NCI-H146 treated with DMSO at 0.1 percent for 48 hours (cell line): ENCODE measurements at regions not wholly inside any gene's neighbourhood (a gene's known extent, or its start where the extent isn't known, plus 50 kb on each side); places are given as distances from the start of the nearest gene placed in this dataset.

Source experiments
- DNase-seq: peaks from one replicate; lab custom pipeline; 2025; ENCODE audit not compliant: unreplicated experiment; lab: John Stamatoyannopoulos, UW

DNA sequence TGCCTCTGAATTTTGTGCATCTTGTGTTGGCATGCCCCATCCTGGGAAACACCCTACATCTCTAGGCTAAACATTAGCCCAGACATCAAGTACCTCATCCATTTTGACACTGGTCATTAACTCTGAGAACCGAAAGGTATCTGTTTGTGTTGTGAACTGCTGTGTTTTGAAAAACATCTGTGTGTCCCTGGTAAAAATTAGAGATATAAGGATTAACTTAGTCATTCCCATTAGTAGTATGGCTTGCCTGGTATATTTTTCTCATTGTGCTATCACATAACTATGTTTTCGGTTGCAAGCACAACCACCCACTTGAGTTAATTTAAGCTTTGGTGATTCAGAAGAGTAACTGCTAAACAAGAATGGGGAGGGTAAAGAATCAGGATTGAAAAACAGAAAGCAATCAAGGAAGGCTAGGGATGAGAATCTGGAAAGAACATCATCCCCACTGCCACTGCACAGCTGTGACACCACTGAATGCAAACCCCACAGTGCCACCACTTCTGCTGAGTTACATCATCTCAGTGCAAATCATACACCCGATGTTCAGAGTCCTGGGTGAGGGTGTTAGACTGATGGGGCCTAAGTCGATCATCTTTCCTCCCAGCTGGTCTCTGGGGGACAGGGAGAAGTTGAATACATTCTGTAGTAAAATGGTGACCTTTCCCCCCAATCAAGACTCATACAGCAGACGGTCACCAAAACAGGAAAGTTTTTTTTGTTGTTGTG lies 234.0 kb downstream of the EPHA4 start:
- DNase-seq: no peak

DNA sequence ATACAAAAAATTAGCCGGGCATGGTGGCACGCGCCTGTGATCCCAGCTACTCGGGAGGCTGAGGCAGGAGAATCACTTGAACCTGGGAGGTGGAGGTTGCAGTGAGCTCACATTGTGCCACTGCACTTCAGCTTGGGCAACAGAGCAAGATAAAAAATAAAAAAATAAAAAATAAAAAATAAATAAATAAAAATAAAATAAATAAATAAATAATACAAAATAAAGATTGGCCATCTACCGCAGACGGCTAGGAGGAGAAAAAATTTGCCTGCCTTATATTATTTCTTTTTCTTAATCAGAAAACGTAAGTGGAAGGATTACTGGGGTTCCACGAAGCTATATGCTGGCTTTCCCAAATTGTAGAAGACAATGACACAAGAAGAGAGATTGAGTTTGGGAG lies 229.7 kb downstream of the EPHA4 start:
- DNase-seq: no peak

DNA sequence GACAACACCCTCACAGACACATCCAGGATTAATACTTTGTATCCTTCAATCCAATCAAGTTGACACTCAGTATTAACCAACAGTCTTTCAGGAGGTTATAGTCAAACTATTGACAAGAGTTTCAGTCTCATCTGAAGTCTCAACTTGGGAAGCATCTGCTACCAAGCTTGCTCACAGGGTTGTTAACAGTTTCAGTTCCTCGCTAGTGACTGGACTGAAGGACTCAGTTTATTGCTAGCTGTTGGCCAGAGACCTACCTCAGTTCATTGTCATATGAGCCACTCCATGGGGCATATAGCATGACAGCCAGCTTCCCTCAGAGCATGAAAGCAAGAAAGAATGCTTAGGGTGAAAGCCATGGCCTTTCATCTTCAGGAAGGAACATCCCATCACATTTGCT lies 228.6 kb downstream of the EPHA4 start:
- no peak for DNase-seq

DNA sequence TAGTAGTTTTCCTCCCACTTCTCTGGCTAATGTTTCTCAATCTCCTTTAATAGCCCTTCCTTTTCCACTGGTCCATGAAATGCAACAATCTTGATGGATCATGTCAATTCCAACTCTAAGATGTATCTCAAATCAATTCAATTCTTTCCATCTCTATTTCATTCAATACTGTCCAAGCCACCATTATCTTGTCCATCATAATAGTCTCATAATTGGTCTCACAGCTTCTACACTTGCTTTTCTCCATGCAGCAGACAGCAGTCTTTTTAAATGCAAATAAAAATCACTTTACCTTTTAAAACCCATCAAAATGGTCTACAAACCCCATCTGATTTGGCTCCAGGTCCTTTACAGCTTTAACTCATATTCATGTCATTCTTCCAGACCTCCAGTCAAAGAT lies 226.6 kb downstream of the EPHA4 start:
- DNase-seq: no peak

DNA sequence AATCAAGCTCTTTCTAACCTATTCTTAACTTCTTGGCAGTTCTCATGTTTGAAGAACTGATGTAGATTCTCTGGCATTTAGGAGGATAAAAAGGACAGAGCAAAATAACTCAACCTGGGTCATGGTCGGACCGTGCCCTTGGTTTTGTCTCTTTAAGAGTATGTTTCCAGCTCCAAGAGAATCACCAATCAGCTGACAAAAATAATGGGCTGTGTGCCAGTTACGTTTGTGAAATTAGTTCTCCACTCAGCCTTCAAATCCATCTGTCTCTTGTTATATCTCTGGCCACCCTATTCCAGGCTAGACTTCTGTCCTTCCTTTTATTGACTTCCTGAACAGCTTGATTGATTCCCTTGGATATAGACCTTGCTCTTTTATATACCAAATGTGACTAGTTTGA lies 225.7 kb downstream of the EPHA4 start:
- no peak for DNase-seq

DNA sequence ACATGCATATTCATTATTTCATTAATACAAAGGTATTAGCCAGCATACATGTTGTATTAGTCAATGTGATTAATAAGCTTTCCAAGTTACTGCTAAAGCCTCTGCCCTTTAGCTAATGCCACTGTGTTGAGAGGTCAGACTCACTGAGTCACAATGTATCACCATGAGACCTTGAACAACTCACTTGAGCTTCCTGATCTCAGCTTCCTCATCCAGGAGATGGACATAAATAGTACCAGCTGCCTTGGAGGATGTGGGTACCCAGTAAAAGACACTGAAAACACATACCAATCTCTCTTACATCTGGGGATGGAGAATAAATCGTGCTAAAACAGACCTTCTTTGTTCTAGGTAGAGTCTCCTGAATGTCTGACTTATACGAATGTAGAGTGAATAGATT lies 224.6 kb downstream of the EPHA4 start:
- no peak for DNase-seq

DNA sequence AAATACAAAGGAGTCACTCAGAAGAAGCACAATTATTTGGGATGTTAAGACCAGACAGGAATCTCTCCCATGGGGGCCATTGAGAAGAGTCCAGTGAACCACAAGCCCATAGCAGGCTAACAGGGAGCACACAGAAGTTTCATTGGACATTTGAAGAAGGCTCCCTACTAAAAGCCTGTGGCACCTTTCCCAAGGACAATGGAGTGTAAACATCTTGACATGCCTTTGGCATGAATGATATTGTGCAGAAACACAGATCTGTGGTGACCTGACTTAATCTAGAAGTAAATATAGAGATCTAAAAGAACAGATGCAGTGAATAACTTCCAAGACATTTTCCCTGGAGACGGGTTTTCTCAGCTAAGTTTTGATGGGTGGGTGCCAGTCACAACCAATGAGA lies 221.5 kb downstream of the EPHA4 start:
- no peak for DNase-seq

DNA sequence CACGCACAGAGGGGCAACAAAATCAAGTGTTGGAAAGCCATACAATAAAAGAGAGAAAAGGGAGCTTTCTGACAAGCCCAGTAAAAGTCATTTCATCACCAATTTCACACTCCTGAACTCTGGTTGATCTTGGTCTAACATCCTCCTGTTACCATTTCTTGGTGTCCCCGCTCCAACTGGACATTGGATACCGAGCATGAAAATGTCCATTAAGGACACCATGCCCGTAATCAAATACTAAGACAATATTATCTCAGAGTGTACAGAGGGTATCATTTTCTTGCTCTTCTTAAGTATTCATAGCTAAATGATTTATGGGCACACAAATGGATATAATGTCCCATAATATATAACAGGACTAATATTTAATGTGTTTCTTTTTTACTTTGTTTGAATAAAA lies 218.9 kb downstream of the EPHA4 start:
- no peak for DNase-seq

DNA sequence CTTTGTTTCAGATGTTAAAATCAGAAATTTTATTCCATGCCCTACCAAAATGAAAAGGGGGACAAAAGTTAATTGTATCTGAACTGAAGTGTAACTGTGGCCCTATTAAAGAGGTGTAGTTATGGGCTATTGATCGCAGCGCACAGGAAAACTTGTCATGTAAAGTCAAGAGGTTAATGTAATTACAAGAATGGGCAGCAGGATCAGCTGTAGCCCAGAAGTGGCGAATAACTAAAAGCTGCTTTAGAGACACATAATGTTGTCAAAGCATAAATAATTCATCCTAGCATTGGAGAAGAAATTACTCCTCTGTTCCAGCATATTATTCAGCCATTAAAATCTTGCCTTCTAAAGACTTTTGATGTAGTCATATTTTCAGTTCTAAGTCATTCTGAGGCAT lies 211.8 kb downstream of the EPHA4 start:
- no peak for DNase-seq

DNA sequence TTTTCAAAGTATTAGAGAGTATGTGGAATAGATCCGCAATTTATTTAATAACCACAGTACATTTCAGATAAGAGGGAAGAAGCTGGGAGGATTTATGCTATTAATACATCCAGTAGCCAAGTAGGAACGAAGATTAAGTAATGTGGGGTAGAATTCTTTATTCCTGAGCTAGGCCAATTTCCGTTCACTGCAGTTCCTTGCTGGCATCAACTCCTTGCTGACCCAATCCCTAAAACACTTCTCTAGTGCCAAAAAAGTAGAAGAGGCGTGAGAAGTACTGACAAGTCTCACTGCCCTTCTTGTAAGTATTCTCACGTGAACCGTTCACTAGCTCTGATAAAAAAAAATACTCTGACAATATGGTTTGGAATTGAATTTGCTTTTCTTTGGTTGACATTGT lies 211.4 kb downstream of the EPHA4 start:
- no peak for DNase-seq

DNA sequence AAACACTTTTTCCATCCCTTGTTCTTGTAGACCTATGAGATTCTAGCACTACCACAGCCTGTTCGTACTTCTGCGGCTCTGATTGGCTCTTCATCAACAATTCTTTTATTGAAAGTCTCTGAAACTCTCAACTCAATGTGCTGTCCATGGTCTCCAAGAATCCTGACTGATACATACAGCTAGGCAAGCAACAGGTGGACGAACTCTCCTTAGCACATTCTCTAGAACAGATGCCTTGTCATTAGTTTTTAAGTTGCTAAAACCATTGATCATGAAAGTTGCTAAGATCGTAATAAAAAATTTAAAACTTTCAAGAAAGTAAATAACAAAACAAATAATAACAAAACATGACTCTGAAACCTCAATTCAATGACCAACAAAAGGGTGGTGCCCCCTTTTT lies 210.5 kb downstream of the EPHA4 start:
- DNase-seq: no peak

DNA sequence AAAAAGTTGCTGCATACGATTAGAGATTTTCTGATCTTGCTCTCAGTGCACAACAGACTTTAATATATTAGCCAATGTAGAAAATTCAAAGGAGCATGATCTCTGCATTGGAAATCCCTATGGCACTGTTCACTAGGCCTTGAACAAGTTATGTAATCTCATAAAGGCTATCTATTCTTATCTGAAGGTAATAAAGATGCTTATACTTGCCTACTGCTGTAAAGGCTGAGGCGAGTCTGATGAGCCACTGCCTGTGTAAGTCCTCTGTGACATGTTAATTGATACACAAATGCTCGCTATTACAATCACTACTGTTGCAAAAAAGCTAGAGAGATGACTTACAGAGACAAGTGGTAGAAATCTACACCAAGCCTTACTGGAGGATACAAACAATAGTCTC lies 207.4 kb downstream of the EPHA4 start:
- DNase-seq: no peak
